CD4-positive, alpha-beta T cell (primary cell): ENCODE measurements at regions not wholly inside any gene's neighbourhood (a gene's known extent, or its start where the extent isn't known, plus 50 kb on each side); places are given as distances from the start of the nearest gene placed in this dataset.

Source experiments
- ATAC-seq: fragments of 200-7000 bp; cut with Tn5 transposase; one replicate; pipeline ENCODE4 v1.10.0; 2022; ENCODE audit warnings: mild to moderate bottlenecking; ENCODE audit not compliant: poor library complexity
- CTCF ChIA-PET: fragments of 350-600 bp; sonication (Branson Sonifier 250); formaldehyde crosslinking; loops from one replicate; lab custom pipeline; 2021; ENCODE audit warnings: antibody characterized with exemption, inconsistent platforms; lab: Charles Lee
- POLR2A ChIA-PET: fragments of 350-600 bp; sonication (Branson Sonifier 250); formaldehyde crosslinking; loops from one replicate; lab custom pipeline; 2021; ENCODE audit warnings: antibody characterized with exemption, inconsistent platforms; lab: Charles Lee
- DNase-seq, 14 experiments: peaks; one replicate each; pipeline ENCODE4 v3.0.0-alpha.2; 2013 to 2020; ENCODE audit warnings: mixed read lengths in 2 of 14
- H3K27ac ChIP-seq, 2 donors: one replicate each; pipeline versions ENCODE4 v1.5.1 to v1.7.0; 2013; ENCODE audit warnings: low read length in 2 of 2, low read depth in 1 of 2, mild to moderate bottlenecking in 1 of 2
- H3K27me3 ChIP-seq, 2 experiments: 1 replicate in 1 of 2; 2 replicates in 1 of 2; pipeline versions ENCODE4 v1.6.1 to v1.7.0; 2013; ENCODE audit warnings: low read length in 2 of 2, control low read depth in 1 of 2, mild to moderate bottlenecking in 1 of 2, moderate library complexity in 1 of 2; ENCODE audit not compliant: insufficient read depth in 2 of 2, control insufficient read depth in 1 of 2
- H3K36me3 ChIP-seq: one replicate; pipeline ENCODE4 v1.6.1; 2013; ENCODE audit warnings: low read length, control low read depth; ENCODE audit not compliant: insufficient read depth
- H3K4me1 ChIP-seq: one replicate; pipeline ENCODE4 v1.6.1; 2013; ENCODE audit warnings: low read length, control low read depth; ENCODE audit not compliant: insufficient read depth
- H3K4me3 ChIP-seq: one replicate; pipeline ENCODE4 v1.5.1; 2013; ENCODE audit warnings: mild to moderate bottlenecking, low read length, moderate library complexity
- H3K9me3 ChIP-seq, 2 experiments: 1 replicate in 1 of 2; 2 replicates in 1 of 2; pipeline versions ENCODE4 v1.6.1 to v1.7.0; 2013; ENCODE audit warnings: low read length in 2 of 2, mild to moderate bottlenecking in 2 of 2, control low read depth in 1 of 2, moderate library complexity in 1 of 2; ENCODE audit not compliant: control insufficient read depth in 1 of 2, insufficient read depth in 1 of 2
- H3K27ac Mint-ChIP-seq: one replicate; pipeline ENCODE4 v1.8.0; 2020; ENCODE audit warnings: mixed read lengths
- H3K27me3 Mint-ChIP-seq: one replicate; pipeline ENCODE4 v1.8.0; 2021; ENCODE audit warnings: mixed read lengths
- H3K36me3 Mint-ChIP-seq: one replicate; pipeline ENCODE4 v1.8.0; 2021; ENCODE audit warnings: low read depth, mixed read lengths
- H3K4me1 Mint-ChIP-seq: one replicate; pipeline ENCODE4 v1.8.0; 2021; ENCODE audit warnings: low read depth, mixed read lengths
- H3K4me3 Mint-ChIP-seq: one replicate; pipeline ENCODE4 v1.8.0; 2020; ENCODE audit warnings: mild to moderate bottlenecking, mixed read lengths
- H3K9me3 Mint-ChIP-seq: one replicate; pipeline ENCODE4 v1.8.0; 2020; ENCODE audit warnings: mixed read lengths
- intact Hi-C, 2 experiments: fragments of 100-400 bp; cut with DNase I in 1 of 2; cut with micrococcal nuclease in 1 of 2; formaldehyde crosslinking; loops; one replicate each; pipeline versions ENCODE4 v1.15.1 to v1.9.0; 2023 to 2025; cut with DNase I, micrococcal nuclease
- TF ChIP-seq, protein P1 (sequence below): fragments of 200-600 bp; IDR thresholded peaks from one replicate; pipeline ENCODE4 v1.8.0; 2022; ENCODE audit warnings: antibody characterized with exemption, mild to moderate bottlenecking

DNA sequence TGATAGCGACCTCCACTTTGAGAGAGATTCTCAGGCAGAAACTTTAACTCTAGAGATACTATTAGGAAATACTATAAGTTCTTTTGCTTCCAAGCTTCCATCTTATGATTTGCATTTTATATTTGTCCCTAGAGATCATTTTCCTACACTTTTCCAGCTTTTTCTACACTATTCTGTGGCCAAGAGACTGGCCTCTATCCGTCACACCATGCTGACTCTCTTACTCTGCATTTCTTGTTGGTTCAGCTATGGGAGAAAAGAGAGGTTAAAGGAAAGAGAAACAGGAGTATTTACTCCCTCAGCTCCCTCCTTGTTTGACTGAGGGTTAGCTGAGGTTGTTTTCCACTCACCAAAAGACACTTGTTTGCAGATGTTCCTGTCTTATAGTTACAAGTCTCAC, 665.6 kb upstream of the CXADR start:
- no peaks in the 10 kb centered on the region for H3K9me3 ChIP-seq
- POLR2A ChIA-PET, result no interaction called here
- H3K36me3 ChIP-seq, result no peaks in the 10 kb centered on the region
- Mint-ChIP-seq H3K9me3 (peaks cover 5% of the 10 kb centered on the region), H3K36me3 (no peaks in the 10 kb centered on the region), H3K4me3 (no peak overlapping the region), H3K27ac (no peak overlapping the region), H3K27me3 (no peaks in the 10 kb centered on the region), H3K4me1 (no peaks in the 10 kb centered on the region)
- H3K27ac ChIP-seq, result no peak overlapping the region
- H3K4me1 ChIP-seq, result no peaks in the 10 kb centered on the region
- CTCF ChIA-PET, result no interaction called here
- ATAC-seq (no peak), DNase-seq (no peak)
- H3K27me3 ChIP-seq, result no peaks in the 10 kb centered on the region
- TF ChIP-seq, protein P1, sequence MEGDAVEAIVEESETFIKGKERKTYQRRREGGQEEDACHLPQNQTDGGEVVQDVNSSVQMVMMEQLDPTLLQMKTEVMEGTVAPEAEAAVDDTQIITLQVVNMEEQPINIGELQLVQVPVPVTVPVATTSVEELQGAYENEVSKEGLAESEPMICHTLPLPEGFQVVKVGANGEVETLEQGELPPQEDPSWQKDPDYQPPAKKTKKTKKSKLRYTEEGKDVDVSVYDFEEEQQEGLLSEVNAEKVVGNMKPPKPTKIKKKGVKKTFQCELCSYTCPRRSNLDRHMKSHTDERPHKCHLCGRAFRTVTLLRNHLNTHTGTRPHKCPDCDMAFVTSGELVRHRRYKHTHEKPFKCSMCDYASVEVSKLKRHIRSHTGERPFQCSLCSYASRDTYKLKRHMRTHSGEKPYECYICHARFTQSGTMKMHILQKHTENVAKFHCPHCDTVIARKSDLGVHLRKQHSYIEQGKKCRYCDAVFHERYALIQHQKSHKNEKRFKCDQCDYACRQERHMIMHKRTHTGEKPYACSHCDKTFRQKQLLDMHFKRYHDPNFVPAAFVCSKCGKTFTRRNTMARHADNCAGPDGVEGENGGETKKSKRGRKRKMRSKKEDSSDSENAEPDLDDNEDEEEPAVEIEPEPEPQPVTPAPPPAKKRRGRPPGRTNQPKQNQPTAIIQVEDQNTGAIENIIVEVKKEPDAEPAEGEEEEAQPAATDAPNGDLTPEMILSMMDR, result no peak
- H3K4me3 ChIP-seq, result no peak overlapping the region
- intact Hi-C loops, result no loop called here

DNA sequence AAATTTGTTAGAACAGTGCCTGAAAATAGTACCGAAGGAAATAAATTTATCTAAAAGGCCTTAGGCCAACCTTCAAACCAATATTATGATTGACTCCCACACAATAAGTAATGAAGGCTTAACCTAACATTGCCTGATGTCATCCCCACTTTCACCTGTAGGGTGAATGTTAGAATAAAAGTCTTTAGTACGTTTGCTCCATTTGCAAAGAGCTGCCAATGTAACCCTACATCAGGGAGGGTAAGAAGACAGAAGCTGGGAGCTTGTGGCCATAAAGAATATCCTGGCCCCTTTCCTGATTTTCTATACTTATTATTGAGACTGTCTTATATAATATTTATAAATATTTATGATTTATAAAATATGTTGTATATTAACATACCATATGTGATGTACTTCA, 661.8 kb upstream of the CXADR start:
- H3K9me3 ChIP-seq, result no peaks in the 10 kb centered on the region
- TF ChIP-seq, protein P1, result no peak
- Mint-ChIP-seq H3K9me3 (peaks cover 12% of the 10 kb centered on the region), H3K27ac (no peak overlapping the region), H3K27me3 (no peaks in the 10 kb centered on the region), H3K4me1 (no peaks in the 10 kb centered on the region), H3K4me3 (no peak overlapping the region), H3K36me3 (no peaks in the 10 kb centered on the region)
- no peaks in the 10 kb centered on the region for H3K27me3 ChIP-seq
- POLR2A ChIA-PET, result no interaction called here
- DNase-seq (no peak), ATAC-seq (no peak)
- H3K4me1 ChIP-seq, result no peaks in the 10 kb centered on the region
- intact Hi-C loops, result no loop called here
- no peaks in the 10 kb centered on the region for H3K36me3 ChIP-seq
- CTCF ChIA-PET, result no interaction called here
- no peak overlapping the region for H3K4me3 ChIP-seq
- H3K27ac ChIP-seq, result no peak overlapping the region

DNA sequence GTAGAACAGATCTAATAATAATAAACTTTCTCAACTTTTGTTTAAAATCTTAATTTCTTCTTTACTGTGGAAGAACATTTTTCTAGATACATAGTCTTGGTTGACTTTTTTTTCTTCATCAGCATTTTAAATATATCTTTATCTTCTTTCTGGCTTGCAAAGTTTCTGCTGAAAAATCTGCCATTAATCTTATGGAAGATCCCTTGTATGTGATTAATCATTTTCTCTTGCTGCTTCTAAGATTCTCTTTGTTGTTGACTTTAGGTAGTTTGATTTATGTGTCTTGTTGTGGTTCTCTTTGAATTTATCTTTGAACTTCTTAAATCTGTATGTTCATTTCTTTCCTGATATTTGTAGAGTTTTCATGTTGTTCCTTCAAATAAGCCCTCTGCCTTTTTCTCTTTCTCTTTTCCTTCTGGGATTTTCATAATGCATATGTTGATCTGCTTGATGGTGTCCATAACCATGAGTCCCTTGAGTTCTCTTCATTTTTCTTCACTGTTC, 657.6 kb upstream of the CXADR start:
- Histone ChIP-seq H3K9me3 (no peaks in the 10 kb centered on the region), H3K27ac (no peak overlapping the region), H3K36me3 (no peaks in the 10 kb centered on the region), H3K4me3 (no peak overlapping the region), H3K4me1 (no peaks in the 10 kb centered on the region), H3K27me3 (no peaks in the 10 kb centered on the region)
- Mint-ChIP-seq H3K36me3 (no peaks in the 10 kb centered on the region), H3K9me3 (peaks cover 23% of the 10 kb centered on the region), H3K4me3 (no peak overlapping the region), H3K27ac (no peak overlapping the region), H3K4me1 (no peaks in the 10 kb centered on the region), H3K27me3 (no peaks in the 10 kb centered on the region)
- TF ChIP-seq, protein P1, result no peak
- DNase-seq (no peak), ATAC-seq (no peak)
- ChIA-PET POLR2A (no interaction called here), CTCF (no interaction called here)
- intact Hi-C loops, result no loop called here
